GM18519 (cell line): ENCODE measurements at regions not wholly inside any gene's neighbourhood (a gene's known extent, or its start where the extent isn't known, plus 50 kb on each side); places are given as distances from the start of the nearest gene placed in this dataset.

Experiments
- ATAC-seq: cut with Tn5 transposase; IDR thresholded peaks from one replicate; pipeline ENCODE4 v1.9.1; 2021; ENCODE audit warnings: mild to moderate bottlenecking, moderate library complexity; ENCODE audit not compliant: unreplicated experiment, low FRiP score

DNA sequence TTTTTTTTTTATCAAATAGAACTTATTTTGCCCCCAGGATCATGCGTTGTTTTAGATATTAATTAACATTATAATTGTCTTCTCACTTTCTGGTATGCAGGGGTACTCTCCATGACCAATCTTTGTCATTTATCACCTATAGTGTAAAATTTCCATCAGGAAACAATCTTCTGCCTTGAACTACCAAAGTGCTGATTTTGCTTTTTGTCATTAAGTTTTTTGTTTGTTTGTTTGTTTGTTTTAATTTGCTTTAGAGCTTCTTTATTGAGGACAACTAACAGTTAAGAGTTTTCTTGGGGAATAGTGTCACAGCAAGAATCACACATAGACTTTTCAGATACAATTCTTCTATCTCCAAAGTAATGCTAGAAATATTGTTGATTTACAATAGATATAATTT is 171.2 kb upstream of the PRPS1L1 start:
- no peak for ATAC-seq

- ATAC-seq: no peak
Observed at GRCh38 chr7:18200266-18200665, 172.6 kb upstream of the PRPS1L1 start.

DNA sequence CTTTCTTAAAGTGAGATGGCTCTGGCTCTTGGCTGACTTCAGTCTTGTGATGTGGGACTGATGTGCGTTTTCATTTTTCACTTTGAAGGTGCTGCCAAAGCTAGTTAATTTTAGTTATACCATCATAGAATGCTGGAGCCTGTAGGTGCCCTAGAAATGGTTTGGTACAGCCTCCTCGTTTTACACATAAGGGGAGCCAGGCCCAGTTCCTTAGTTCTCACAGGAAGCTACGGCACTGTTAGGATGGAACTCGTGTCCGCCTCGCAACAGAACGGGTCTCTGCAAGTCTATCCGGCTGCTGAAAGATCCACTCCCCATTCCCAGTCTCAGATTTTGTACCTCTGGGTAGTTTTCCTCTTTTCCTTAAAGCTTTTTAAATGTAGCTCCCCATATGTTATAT is 173.2 kb upstream of the PRPS1L1 start:
- ATAC-seq: no peak

DNA sequence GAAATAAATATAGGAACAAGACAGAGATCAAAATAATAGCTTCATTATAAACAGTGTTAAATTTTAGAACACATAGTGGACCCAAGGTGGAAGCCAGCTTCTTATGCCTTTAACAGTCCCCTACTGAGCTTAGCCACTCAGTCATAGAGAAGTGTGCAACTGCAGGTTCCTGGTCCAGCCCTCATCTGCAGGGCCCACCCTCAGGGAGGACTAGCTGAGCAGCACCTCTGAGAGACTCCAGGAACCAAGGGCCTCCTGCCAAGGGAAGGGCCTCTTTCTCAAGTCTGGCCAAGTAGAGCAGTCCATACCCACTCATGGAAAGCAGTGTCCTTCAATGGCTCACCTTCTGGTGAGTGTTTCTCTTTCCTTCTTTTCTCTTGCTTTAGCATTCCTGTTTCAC is 173.7 kb upstream of the PRPS1L1 start:
- ATAC-seq: no peak

GRCh38 chr7:18202315-18203045 is 174.8 kb upstream of the PRPS1L1 start:
- no peak for ATAC-seq

DNA sequence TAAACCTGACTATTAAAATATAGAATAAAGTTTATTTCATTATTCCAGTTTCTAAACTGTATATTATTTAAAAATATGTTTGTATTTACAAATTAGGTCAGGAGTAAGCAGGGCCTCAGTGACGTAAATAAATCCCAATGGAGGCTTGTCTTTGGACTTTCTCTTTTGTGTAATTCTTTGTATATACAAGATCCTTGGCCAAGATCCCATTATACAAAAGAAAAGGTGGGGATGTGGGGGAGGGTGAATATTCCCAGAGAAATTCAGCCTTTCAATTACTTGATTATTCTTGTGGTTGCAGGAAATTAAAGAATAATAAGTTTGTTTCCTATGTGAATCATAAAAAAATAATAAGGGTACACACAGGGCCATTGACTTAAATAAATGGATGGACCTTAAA is 178.7 kb upstream of the PRPS1L1 start:
- no peak for ATAC-seq

GRCh38 chr7:18208921-18209320 is 181.3 kb upstream of the PRPS1L1 start:
- no peak for ATAC-seq

DNA sequence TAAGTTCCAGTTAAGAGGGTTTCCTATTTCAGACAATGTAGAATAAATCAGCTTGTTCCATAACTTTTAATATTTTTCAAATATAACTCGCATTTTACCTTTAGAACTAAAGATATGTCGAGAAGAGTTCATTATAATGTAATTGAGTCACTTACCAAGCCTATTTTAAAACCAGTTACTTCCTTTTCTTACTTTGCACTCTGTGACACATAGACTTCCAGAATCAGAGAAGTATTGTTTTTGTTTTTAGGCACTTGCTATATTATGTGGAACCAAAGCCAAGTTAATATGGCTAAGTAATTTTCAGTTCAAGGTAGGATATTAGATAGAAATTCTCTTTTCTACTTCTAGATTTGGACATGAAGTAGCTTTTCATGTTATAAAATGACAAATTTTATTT is 182.7 kb upstream of the PRPS1L1 start:
- ATAC-seq: no peak

- ATAC-seq: no peak
Observed at GRCh38 chr7:18210788-18211187, 183.1 kb upstream of the PRPS1L1 start.

- ATAC-seq: no peak
Observed at GRCh38 chr7:18212308-18212707, 184.7 kb upstream of the PRPS1L1 start.

DNA sequence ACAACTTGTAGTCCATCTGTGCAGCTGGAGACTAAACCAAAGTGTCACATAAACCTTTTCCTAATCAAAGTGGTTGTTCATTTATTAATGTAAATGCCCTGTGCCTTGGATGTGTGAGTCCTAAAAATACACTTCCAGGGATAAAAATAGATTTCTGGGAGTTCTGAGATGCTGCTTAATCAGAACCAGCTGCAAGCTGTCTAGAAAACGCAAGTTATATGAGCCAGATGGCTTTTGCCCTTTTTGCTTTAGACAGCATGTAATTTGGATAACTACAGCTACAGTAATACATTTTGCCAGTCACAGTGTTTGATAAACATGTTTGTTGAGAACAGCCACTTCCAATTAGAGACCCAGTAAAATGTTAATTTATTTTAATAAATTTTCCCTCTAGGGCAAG is 185.1 kb upstream of the PRPS1L1 start:
- no peak for ATAC-seq

GRCh38 chr7:18213652-18214051 is 186.0 kb upstream of the PRPS1L1 start:
- no peak for ATAC-seq

- ATAC-seq: no peak
Observed at GRCh38 chr7:18216270-18216669, 188.6 kb upstream of the PRPS1L1 start.

DNA sequence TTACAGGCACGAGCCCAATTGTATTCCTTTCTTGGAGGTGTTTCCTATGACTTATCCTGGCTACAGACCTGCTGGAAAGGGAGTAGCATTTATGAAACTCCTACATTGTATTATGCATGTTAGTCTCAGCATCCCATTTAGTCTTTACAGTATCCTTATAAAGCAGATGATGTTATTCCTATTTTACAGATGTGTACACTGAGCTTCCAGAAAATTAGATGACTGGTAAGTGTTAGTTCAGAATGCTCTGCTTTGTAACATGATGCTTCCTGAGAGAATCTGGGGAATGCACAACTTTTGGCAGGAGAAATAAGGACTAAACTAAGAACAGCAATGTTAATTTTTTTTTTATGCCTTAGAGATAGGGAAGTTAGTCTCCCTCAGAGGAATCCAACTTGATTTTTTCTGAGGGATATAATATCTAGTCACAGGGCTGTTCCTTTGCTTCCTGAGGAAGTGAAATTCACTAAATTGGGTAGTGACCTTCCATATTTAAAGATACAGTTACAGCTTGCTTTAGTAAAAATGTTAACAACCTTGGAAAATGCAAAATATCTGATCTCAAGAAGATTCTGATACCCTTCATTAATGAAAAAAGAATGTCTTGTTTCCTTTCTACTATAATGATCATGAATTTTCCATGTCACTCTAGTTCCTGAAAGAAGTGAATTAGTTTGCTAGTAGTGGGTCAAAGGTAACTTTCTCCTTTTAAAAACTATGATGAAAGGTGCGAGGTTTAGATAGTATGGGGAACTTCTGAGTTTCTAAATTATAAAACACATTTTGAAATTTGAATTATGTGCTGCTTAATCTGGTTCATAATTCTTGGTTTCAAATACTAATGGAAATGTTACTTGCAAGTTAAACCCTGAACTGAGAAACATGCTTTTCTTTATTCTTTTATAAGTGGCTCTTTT is 194.0 kb upstream of the PRPS1L1 start:
- ATAC-seq: no peak

GRCh38 chr7:18222636-18223035 is 195.0 kb upstream of the PRPS1L1 start:
- no peak for ATAC-seq

DNA sequence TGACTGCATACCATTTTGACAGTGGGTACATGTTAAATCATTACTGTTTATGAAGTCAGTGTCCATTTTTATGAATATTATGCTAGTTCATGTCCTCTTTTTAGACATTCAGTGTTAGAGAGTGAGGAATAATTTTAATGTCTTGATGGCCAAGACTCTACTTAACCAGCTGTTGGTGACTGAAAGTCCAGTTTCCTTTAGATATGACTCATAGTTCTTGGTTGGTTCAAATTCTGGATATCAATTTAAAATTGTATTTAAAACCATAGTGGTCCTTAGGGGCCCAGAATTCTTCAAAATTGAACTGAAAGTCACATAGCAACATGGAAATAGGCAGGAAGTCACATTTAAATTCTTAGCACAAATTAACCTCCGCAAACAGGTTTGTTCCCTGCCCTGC is 196.5 kb upstream of the PRPS1L1 start:
- ATAC-seq: no peak

- ATAC-seq: peak; percentile 37
Observed at GRCh38 chr7:18225067-18225466, 197.4 kb upstream of the PRPS1L1 start.

- ATAC-seq: no peak
Observed at GRCh38 chr7:18226598-18226997, 199.0 kb upstream of the PRPS1L1 start.

- ATAC-seq: no peak
Observed at GRCh38 chr7:18228686-18229085, 201.0 kb upstream of the PRPS1L1 start.

- no peak for ATAC-seq
Observed at GRCh38 chr7:18230271-18230670, 202.6 kb upstream of the PRPS1L1 start.

DNA sequence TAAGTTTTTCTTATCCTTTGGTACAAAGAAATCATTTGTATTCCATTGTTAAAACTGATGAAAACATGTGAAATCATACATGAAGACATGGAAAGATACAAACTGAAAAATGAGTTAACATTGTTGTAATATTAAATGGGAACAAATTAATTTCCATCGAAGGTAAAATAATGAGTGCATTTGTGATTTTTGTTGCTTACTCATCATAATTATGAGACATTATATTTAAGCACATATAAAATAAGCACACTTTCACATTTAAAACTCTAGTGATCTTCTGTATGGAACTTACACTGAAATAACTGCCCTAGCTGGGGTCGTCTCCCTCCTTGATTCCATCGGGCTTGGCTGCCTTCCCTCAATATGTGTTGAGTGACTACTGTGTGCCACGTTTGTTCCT is 204.2 kb upstream of the PRPS1L1 start:
- no peak for ATAC-seq

DNA sequence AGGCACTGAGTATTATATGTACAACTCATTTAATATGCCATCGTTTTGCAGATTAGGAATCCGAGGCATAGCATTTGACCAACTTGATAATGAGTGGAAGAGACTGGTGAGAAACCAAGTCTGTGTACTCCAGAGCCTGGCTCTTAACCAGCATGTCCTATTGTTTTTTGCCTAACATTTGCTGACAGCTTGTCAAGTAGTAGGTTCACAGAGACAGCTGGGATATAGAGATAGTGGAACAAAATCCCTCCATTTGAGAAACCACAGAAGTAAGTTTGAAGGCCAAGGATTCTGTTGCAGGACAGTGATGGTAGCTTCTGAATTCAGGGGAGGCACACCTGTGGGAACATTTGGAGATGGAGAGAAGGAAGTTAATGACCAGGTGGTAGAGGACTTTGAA is 206.9 kb upstream of the PRPS1L1 start:
- no peak for ATAC-seq
